ENCODE measurements at regions not wholly inside any gene's neighbourhood (a gene's known extent, or its start where the extent isn't known, plus 50 kb on each side); places are given as distances from the start of the nearest gene placed in this dataset.

- H3K27me3 Mint-ChIP-seq (ENCODE audit: low read depth in 2 of 2) = peaks cover 13 to 16% of the 10 kb centered on the region in 2 donors
- H3K9me3 Mint-ChIP-seq = no peaks in the 10 kb centered on the region
- H3K36me3 ChIP-seq (ENCODE audit: control insufficient read depth, insufficient read depth, low read length) = no peaks in the 10 kb centered on the region
- 42% methylated on average over 45 of the region's 45 CpGs for WGBS (ENCODE audit: insufficient coverage)
- DNase-seq (peak in 1 of 2 donors; percentile 17), ATAC-seq (peak in 2 of 3 donors; percentile 24 to 25)
- intact Hi-C loops (cut with micrococcal nuclease) = no loop called here
- peak overlapping the region; percentile 27 for H3K4me3 ChIP-seq (ENCODE audit: low read length)
- H3K27me3 ChIP-seq (ENCODE audit: control insufficient read depth, insufficient read depth, low read length) = peaks cover 4% of the 10 kb centered on the region
- H3K27ac Mint-ChIP-seq = peak overlapping the region in 1 of 2 donors; percentile 61
- H3K27ac ChIP-seq (ENCODE audit: low read length) = no peak overlapping the region
- H3K36me3 Mint-ChIP-seq = no peaks in the 10 kb centered on the region
- peaks cover 13 to 30% of the 10 kb centered on the region in 2 donors for H3K4me1 Mint-ChIP-seq
- H3K9me3 ChIP-seq (ENCODE audit: control insufficient read depth, insufficient read depth, low read length) = no peaks in the 10 kb centered on the region
- no peak for TF ChIP-seq CTCF (IDR thresholded peaks at IDR 0.05)
- peak overlapping the region; percentile 72 for H3K4me3 Mint-ChIP-seq
- H3K4me1 ChIP-seq (ENCODE audit: control insufficient read depth, insufficient read depth, low read length) = peaks cover 53% of the 10 kb centered on the region
Observed at GRCh38 chr7:379456-380138, 89.6 kb downstream of the FOXL3 start.

- no peak for TF ChIP-seq CTCF (IDR thresholded peaks at IDR 0.05)
- ATAC-seq = peak in 2 of 3 donors; percentile 64 to 69
- Histone ChIP-seq H3K27me3 (ENCODE audit: control insufficient read depth, insufficient read depth, low read length) (peaks cover 4% of the 10 kb centered on the region), H3K4me1 (ENCODE audit: control insufficient read depth, insufficient read depth, low read length) (peaks cover 53% of the 10 kb centered on the region), H3K9me3 (ENCODE audit: control insufficient read depth, insufficient read depth, low read length) (no peaks in the 10 kb centered on the region), H3K27ac (ENCODE audit: low read length) (no peak overlapping the region), H3K36me3 (ENCODE audit: control insufficient read depth, insufficient read depth, low read length) (no peaks in the 10 kb centered on the region), H3K4me3 (ENCODE audit: low read length) (peak overlapping the region; percentile 27)
- Mint-ChIP-seq H3K4me1 (peaks cover 13 to 30% of the 10 kb centered on the region in 2 donors), H3K27ac (peak overlapping the region in 1 of 2 donors; percentile 61), H3K9me3 (no peaks in the 10 kb centered on the region), H3K4me3 (peak overlapping the region; percentile 72), H3K36me3 (no peaks in the 10 kb centered on the region), H3K27me3 (ENCODE audit: low read depth in 2 of 2) (peaks cover 13 to 16% of the 10 kb centered on the region in 2 donors)
- intact Hi-C loops (cut with micrococcal nuclease) = no loop called here
- 62% methylated on average over 15 of the region's 15 CpGs for WGBS (ENCODE audit: insufficient coverage)
- DNase-seq = peak in 1 of 2 donors; percentile 65
Observed at GRCh38 chr7:380139-380485, 90.1 kb downstream of the FOXL3 start.

- no peaks in the 10 kb centered on the region for H3K36me3 Mint-ChIP-seq
- peaks cover 12 to 16% of the 10 kb centered on the region in 2 donors for H3K27me3 Mint-ChIP-seq (ENCODE audit: low read depth in 2 of 2)
Observed at GRCh38 chr7:380711-381210, 90.8 kb downstream of the FOXL3 start.

More at GRCh38 chr7:380711-381210, 90.8 kb downstream of the FOXL3 start:
- Histone ChIP-seq H3K27ac (ENCODE audit: low read length) (no peak overlapping the region), H3K27me3 (ENCODE audit: control insufficient read depth, insufficient read depth, low read length) (peaks cover 4% of the 10 kb centered on the region), H3K4me1 (ENCODE audit: control insufficient read depth, insufficient read depth, low read length) (peaks cover 51% of the 10 kb centered on the region), H3K9me3 (ENCODE audit: control insufficient read depth, insufficient read depth, low read length) (no peaks in the 10 kb centered on the region), H3K36me3 (ENCODE audit: control insufficient read depth, insufficient read depth, low read length) (no peaks in the 10 kb centered on the region), H3K4me3 (ENCODE audit: low read length) (no peak overlapping the region)
- Mint-ChIP-seq H3K27ac (peak overlapping the region in 1 of 2 donors; percentile 70), H3K9me3 (no peaks in the 10 kb centered on the region), H3K4me1 (peaks cover 13 to 29% of the 10 kb centered on the region in 2 donors), H3K4me3 (no peak overlapping the region)
- ATAC-seq (no peak), DNase-seq (peak in 1 of 2 donors; percentile 12)
- WGBS (ENCODE audit: insufficient coverage) = 90% methylated on average over 8 of the region's 8 CpGs
- intact Hi-C loops (cut with micrococcal nuclease) = no loop called here
- no peak for TF ChIP-seq CTCF (IDR thresholded peaks at IDR 0.05)

Data from natural killer cell (primary cell).